ENCODE measurements at regions not wholly inside any gene's neighbourhood (a gene's known extent, or its start where the extent isn't known, plus 50 kb on each side); places are given as distances from the start of the nearest gene placed in this dataset.

GRCh38 chr7:25716421-25716820 lies 435.6 kb upstream of the NFE2L3 start:
- no peak overlapping the region for H3K27ac Mint-ChIP-seq

GRCh38 chr7:25718596-25718995 lies 433.4 kb upstream of the NFE2L3 start:
- Mint-ChIP-seq H3K9me3 (no peaks in the 10 kb centered on the region), H3K4me1 (no peaks in the 10 kb centered on the region), H3K4me3 (no peak overlapping the region), H3K27me3 (peaks cover 18% of the 10 kb centered on the region), H3K36me3 (no peaks in the 10 kb centered on the region), H3K27ac (no peak overlapping the region)
- ATAC-seq (ENCODE audit: low read depth) (no peak), DNase-seq (no peak)
- POLR2A ChIA-PET: no interaction called here

More at GRCh38 chr7:25716421-25716820, 435.6 kb upstream of the NFE2L3 start:
- peaks cover 9% of the 10 kb centered on the region for H3K27me3 Mint-ChIP-seq
- H3K4me3 Mint-ChIP-seq: no peak overlapping the region
- ATAC-seq (ENCODE audit: low read depth) (no peak), DNase-seq (no peak)
- H3K4me1 Mint-ChIP-seq: no peaks in the 10 kb centered on the region
- no peaks in the 10 kb centered on the region for H3K9me3 Mint-ChIP-seq
- POLR2A ChIA-PET: no interaction called here
- no peaks in the 10 kb centered on the region for H3K36me3 Mint-ChIP-seq

GRCh38 chr7:25719190-25719896 lies 432.7 kb upstream of the NFE2L3 start:
- Mint-ChIP-seq H3K9me3 (no peaks in the 10 kb centered on the region), H3K4me3 (no peak overlapping the region), H3K27me3 (peaks cover 19% of the 10 kb centered on the region), H3K4me1 (no peaks in the 10 kb centered on the region), H3K36me3 (no peaks in the 10 kb centered on the region), H3K27ac (no peak overlapping the region)
- DNase-seq (no peak), ATAC-seq (ENCODE audit: low read depth) (no peak)
- POLR2A ChIA-PET: no interaction called here

GRCh38 chr7:25720427-25720826 lies 431.6 kb upstream of the NFE2L3 start:
- DNase-seq: no peak
- peaks cover 19% of the 10 kb centered on the region for H3K27me3 Mint-ChIP-seq
- no peak overlapping the region for H3K27ac Mint-ChIP-seq
- no peak overlapping the region for H3K4me3 Mint-ChIP-seq
- ATAC-seq (ENCODE audit: low read depth): no peak
- POLR2A ChIA-PET: no interaction called here
- no peaks in the 10 kb centered on the region for H3K9me3 Mint-ChIP-seq
- no peaks in the 10 kb centered on the region for H3K4me1 Mint-ChIP-seq
- no peaks in the 10 kb centered on the region for H3K36me3 Mint-ChIP-seq

- Mint-ChIP-seq H3K4me1 (no peaks in the 10 kb centered on the region), H3K36me3 (no peaks in the 10 kb centered on the region), H3K9me3 (no peaks in the 10 kb centered on the region), H3K27ac (no peak overlapping the region), H3K27me3 (peaks cover 21% of the 10 kb centered on the region), H3K4me3 (no peak overlapping the region)
- ATAC-seq (ENCODE audit: low read depth): no peak
- POLR2A ChIA-PET: no interaction called here
- DNase-seq: no peak
These were observed 429.1 kb upstream of the NFE2L3 start for GRCh38 chr7:25722856-25723255.

GRCh38 chr7:25725451-25725850 lies 426.5 kb upstream of the NFE2L3 start:
- Mint-ChIP-seq H3K27me3 (peaks cover 16% of the 10 kb centered on the region), H3K4me3 (no peak overlapping the region), H3K36me3 (no peaks in the 10 kb centered on the region), H3K4me1 (no peaks in the 10 kb centered on the region), H3K27ac (no peak overlapping the region), H3K9me3 (no peaks in the 10 kb centered on the region)
- DNase-seq (no peak), ATAC-seq (ENCODE audit: low read depth) (no peak)
- POLR2A ChIA-PET: no interaction called here

- POLR2A ChIA-PET: no interaction called here
- ATAC-seq (ENCODE audit: low read depth) (no peak), DNase-seq (no peak)
- H3K27me3 Mint-ChIP-seq: peaks cover 14% of the 10 kb centered on the region
- no peaks in the 10 kb centered on the region for H3K4me1 Mint-ChIP-seq
- no peak overlapping the region for H3K4me3 Mint-ChIP-seq
- no peaks in the 10 kb centered on the region for H3K36me3 Mint-ChIP-seq
- H3K9me3 Mint-ChIP-seq: no peaks in the 10 kb centered on the region
- H3K27ac Mint-ChIP-seq: no peak overlapping the region
These were observed 425.7 kb upstream of the NFE2L3 start for GRCh38 chr7:25726170-25726780.

GRCh38 chr7:25726781-25727311 lies 425.2 kb upstream of the NFE2L3 start:
- ATAC-seq (ENCODE audit: low read depth) (no peak), DNase-seq (no peak)
- Mint-ChIP-seq H3K4me1 (no peaks in the 10 kb centered on the region), H3K4me3 (no peak overlapping the region), H3K9me3 (no peaks in the 10 kb centered on the region), H3K27me3 (peaks cover 9% of the 10 kb centered on the region), H3K36me3 (no peaks in the 10 kb centered on the region), H3K27ac (no peak overlapping the region)
- POLR2A ChIA-PET: no interaction called here

- POLR2A ChIA-PET: no interaction called here
- ATAC-seq (ENCODE audit: low read depth) (no peak), DNase-seq (no peak)
- Mint-ChIP-seq H3K9me3 (no peaks in the 10 kb centered on the region), H3K4me3 (no peak overlapping the region), H3K27ac (no peak overlapping the region), H3K4me1 (no peaks in the 10 kb centered on the region), H3K36me3 (no peaks in the 10 kb centered on the region), H3K27me3 (peaks cover 9% of the 10 kb centered on the region)
These were observed 424.6 kb upstream of the NFE2L3 start for GRCh38 chr7:25727446-25727845.

- no peaks in the 10 kb centered on the region for H3K36me3 Mint-ChIP-seq
- H3K27ac Mint-ChIP-seq: no peak overlapping the region
- H3K27me3 Mint-ChIP-seq: peaks cover 6% of the 10 kb centered on the region
- H3K4me1 Mint-ChIP-seq: no peaks in the 10 kb centered on the region
- no peak overlapping the region for H3K4me3 Mint-ChIP-seq
- ATAC-seq (ENCODE audit: low read depth): no peak
- POLR2A ChIA-PET: no interaction called here
- H3K9me3 Mint-ChIP-seq: no peaks in the 10 kb centered on the region
- DNase-seq: no peak
These were observed 424.1 kb upstream of the NFE2L3 start for GRCh38 chr7:25727876-25728275.

- no peak for ATAC-seq (ENCODE audit: low read depth)
- POLR2A ChIA-PET: no interaction called here
- no peak for DNase-seq
These were observed 420.7 kb upstream of the NFE2L3 start for GRCh38 chr7:25731068-25731845.

GRCh38 chr7:25731846-25732245 lies 420.2 kb upstream of the NFE2L3 start:
- ATAC-seq (ENCODE audit: low read depth): no peak
- POLR2A ChIA-PET: no interaction called here

More at GRCh38 chr7:25731068-25731845, 420.7 kb upstream of the NFE2L3 start:
- H3K27me3 Mint-ChIP-seq: peaks cover 6% of the 10 kb centered on the region
- H3K9me3 Mint-ChIP-seq: no peaks in the 10 kb centered on the region
- no peak overlapping the region for H3K27ac Mint-ChIP-seq
- no peak overlapping the region for H3K4me3 Mint-ChIP-seq
- no peaks in the 10 kb centered on the region for H3K36me3 Mint-ChIP-seq
- no peaks in the 10 kb centered on the region for H3K4me1 Mint-ChIP-seq

GRCh38 chr7:25732766-25733217 lies 419.2 kb upstream of the NFE2L3 start:
- H3K4me1 Mint-ChIP-seq: no peaks in the 10 kb centered on the region
- H3K27ac Mint-ChIP-seq: no peak overlapping the region
- peaks cover 5% of the 10 kb centered on the region for H3K27me3 Mint-ChIP-seq
- H3K4me3 Mint-ChIP-seq: no peak overlapping the region
- POLR2A ChIA-PET: no interaction called here
- ATAC-seq (ENCODE audit: low read depth) (no peak), DNase-seq (no peak)
- no peaks in the 10 kb centered on the region for H3K36me3 Mint-ChIP-seq
- H3K9me3 Mint-ChIP-seq: no peaks in the 10 kb centered on the region

More at GRCh38 chr7:25731846-25732245, 420.2 kb upstream of the NFE2L3 start:
- Mint-ChIP-seq H3K9me3 (no peaks in the 10 kb centered on the region), H3K36me3 (no peaks in the 10 kb centered on the region), H3K27ac (no peak overlapping the region), H3K27me3 (peaks cover 5% of the 10 kb centered on the region), H3K4me3 (no peak overlapping the region), H3K4me1 (no peaks in the 10 kb centered on the region)
- DNase-seq: no peak

Data from activated naive CD8-positive, alpha-beta T cell treated with anti-CD3 and anti-CD28 coated beads, Interleukin-2, amount 10 ng/mL, durations not matched to agents 7 days and 5 days (primary cell).